ENCODE measurements at regions not wholly inside any gene's neighbourhood (a gene's known extent, or its start where the extent isn't known, plus 50 kb on each side); places are given as distances from the start of the nearest gene placed in this dataset.

DNA sequence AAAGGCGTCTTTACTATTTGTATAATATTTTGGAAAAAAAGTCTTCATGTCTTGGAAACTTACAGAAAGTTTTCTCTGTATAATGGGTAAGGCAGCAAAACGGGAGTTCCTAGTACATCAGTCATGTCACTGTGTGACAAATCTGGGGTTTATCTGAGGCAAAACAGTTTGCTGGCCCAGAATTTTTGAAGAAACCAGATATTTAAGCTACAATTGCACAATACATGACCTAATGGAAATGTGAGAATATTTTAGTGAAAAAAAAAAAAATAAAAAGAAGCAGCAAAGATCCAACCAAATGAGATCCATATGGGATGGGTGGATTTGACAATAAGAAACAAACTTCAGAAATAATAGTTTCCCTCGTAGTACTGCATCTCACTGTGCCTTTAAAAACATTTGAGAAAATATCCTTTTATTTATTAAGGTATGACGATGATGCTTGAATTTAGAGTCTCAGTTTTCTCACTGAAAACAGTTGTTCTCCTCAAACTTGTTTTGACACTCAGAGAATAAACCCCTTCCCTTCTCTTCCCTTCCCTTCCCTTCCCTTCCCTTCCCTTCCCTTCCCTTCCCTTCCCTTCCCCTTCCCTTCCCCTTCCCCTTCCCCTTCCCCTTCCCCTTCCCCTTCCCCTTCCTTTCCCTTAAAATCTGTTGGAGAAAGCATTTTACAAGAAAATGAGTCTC, 180.5 kb upstream of the TUT7 start:
- ATAC-seq (ENCODE audit: insufficient read depth, low FRiP score) (no peak), DNase-seq (peak in 2 of 3 donors; percentile 69 to 90)
- no peaks in the 10 kb centered on the region for H3K27me3 ChIP-seq (ENCODE audit: control insufficient read depth in 3 of 3, insufficient read depth in 3 of 3, low read length in 2 of 3)
- H3K27ac ChIP-seq (ENCODE audit: low read depth in 1 of 2, low read length in 1 of 2): no peak overlapping the region
- no peaks in the 10 kb centered on the region for H3K9me3 ChIP-seq (ENCODE audit: control insufficient read depth in 4 of 4, insufficient read depth in 3 of 4, low read length in 3 of 4)
- no peak overlapping the region for H3K9ac ChIP-seq (ENCODE audit: insufficient read depth in 1 of 2, low read length in 2 of 2)
- H3K36me3 ChIP-seq (ENCODE audit: control insufficient read depth in 4 of 4, insufficient read depth in 4 of 4, low read length in 4 of 4): no peaks in the 10 kb centered on the region
- no peaks in the 10 kb centered on the region for H3K4me1 ChIP-seq (ENCODE audit: control insufficient read depth in 5 of 5, insufficient read depth in 5 of 5, low read length in 5 of 5)
- 73 to 81% methylated on average over 4 of the region's 4 CpGs for WGBS, 2 donors
- TF ChIP-seq CTCF (IDR thresholded peaks at IDR 0.05; ENCODE audit: control extremely low read depth, extremely low read depth): no peak
- H3K4me3 ChIP-seq: no peak overlapping the region

DNA sequence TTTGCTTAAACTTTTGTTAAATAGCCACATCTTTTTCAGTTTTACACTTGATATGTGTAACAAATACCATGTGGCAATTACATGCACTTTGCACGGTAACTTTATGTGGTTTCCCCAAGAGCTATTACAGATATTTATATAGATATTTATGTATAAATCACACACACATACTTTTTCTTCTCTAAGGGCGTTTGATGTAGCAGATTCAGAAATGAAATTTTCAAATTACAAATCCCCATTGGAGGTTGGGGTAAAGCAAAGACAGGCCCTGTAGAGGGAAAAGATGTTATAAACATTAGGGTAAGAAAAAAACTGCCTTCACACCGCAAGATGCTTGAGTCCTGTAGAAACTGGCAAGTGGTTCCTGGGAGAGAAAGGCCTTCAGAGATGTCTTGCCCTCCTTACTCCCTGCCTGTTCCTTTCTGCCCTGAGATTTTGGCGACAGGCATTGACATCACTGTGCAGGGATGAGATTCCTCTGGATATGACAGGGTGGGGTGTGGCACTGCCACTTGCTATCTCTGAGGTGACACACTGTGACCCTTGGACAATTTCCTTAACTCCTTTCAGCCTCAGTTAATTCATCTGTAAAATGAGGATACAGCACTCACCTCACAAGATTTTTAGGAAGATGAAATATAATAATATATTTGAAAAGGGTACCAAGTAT, 177.9 kb upstream of the TUT7 start:
- no peak for TF ChIP-seq CTCF (IDR thresholded peaks at IDR 0.05; ENCODE audit: control extremely low read depth, extremely low read depth)
- ATAC-seq (ENCODE audit: insufficient read depth, low FRiP score) (no peak), DNase-seq (no peak)
- Histone ChIP-seq H3K27me3 (ENCODE audit: control insufficient read depth in 3 of 3, insufficient read depth in 3 of 3, low read length in 2 of 3) (peaks cover 0 to 4% (median 0%) of the 10 kb centered on the region in 3 donors), H3K4me1 (ENCODE audit: control insufficient read depth in 5 of 5, insufficient read depth in 5 of 5, low read length in 5 of 5) (no peaks in the 10 kb centered on the region), H3K4me3 (no peak overlapping the region), H3K9ac (ENCODE audit: insufficient read depth in 1 of 2, low read length in 2 of 2) (no peak overlapping the region), H3K36me3 (ENCODE audit: control insufficient read depth in 4 of 4, insufficient read depth in 4 of 4, low read length in 4 of 4) (no peaks in the 10 kb centered on the region), H3K9me3 (ENCODE audit: control insufficient read depth in 4 of 4, insufficient read depth in 3 of 4, low read length in 3 of 4) (no peaks in the 10 kb centered on the region), H3K27ac (ENCODE audit: low read depth in 1 of 2, low read length in 1 of 2) (no peak overlapping the region)
- WGBS, 2 donors: 91 to 92% methylated on average over 4 of the region's 4 CpGs

DNA sequence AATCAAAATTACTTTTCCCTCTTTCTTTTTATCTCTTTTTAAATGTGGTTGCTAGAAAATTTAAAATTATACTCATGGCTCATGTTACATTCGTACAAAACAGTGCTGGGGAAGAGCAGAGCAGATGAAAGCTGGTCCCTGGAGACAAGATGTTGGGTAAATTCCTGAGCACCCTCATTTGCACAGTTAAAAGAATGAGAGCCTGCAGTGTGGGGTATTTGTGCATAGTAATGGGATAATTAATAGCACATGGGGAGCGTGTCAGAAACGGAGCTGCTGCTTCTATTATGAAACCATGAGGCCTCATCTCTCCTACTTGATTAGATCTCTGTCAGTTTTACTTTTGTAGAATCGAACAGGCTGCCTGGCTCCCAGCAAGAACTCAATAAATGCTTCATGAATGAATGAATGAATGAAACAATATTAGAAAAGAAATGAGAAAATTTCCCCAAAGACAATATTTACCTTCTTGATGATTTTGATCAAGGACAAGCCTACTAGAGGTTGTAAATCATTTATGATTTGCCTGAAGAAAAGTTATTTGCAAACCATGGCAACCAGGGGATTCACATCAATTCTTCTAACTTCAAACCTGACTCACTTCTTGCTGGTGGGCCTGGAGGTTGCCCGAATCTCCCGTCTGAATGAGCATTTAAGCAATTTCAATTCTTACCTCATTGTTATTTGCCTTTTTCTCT, 177.2 kb upstream of the TUT7 start:
- no peak for DNase-seq
- H3K27me3 ChIP-seq (ENCODE audit: control insufficient read depth in 3 of 3, insufficient read depth in 3 of 3, low read length in 2 of 3): peaks cover 0 to 4% (median 0%) of the 10 kb centered on the region in 3 donors
- no peaks in the 10 kb centered on the region for H3K4me1 ChIP-seq (ENCODE audit: control insufficient read depth in 5 of 5, insufficient read depth in 5 of 5, low read length in 5 of 5)
- ATAC-seq (ENCODE audit: insufficient read depth, low FRiP score): no peak
- H3K9ac ChIP-seq (ENCODE audit: insufficient read depth in 1 of 2, low read length in 2 of 2): no peak overlapping the region
- H3K4me3 ChIP-seq: no peak overlapping the region
- H3K36me3 ChIP-seq (ENCODE audit: control insufficient read depth in 4 of 4, insufficient read depth in 4 of 4, low read length in 4 of 4): no peaks in the 10 kb centered on the region
- 84 to 85% methylated on average over 6 of the region's 6 CpGs for WGBS, 2 donors
- no peak overlapping the region for H3K27ac ChIP-seq (ENCODE audit: low read depth in 1 of 2, low read length in 1 of 2)
- no peaks in the 10 kb centered on the region for H3K9me3 ChIP-seq (ENCODE audit: control insufficient read depth in 4 of 4, insufficient read depth in 3 of 4, low read length in 3 of 4)
- no peak for TF ChIP-seq CTCF (IDR thresholded peaks at IDR 0.05; ENCODE audit: control extremely low read depth, extremely low read depth)

All from lung (tissue), 11 donors.